ENCODE measurements at regions not wholly inside any gene's neighbourhood (a gene's known extent, or its start where the extent isn't known, plus 50 kb on each side); places are given as distances from the start of the nearest gene placed in this dataset.

GRCh38 chr6:4682431-4683097 is 93.6 kb upstream of the CDYL start:
- H3K36me3 ChIP-seq (ENCODE audit: control insufficient read depth in 1 of 2, insufficient read depth in 2 of 2, low read length in 1 of 2), result no peaks in the 10 kb centered on the region
- no peaks in the 10 kb centered on the region for H3K27me3 ChIP-seq (ENCODE audit: control insufficient read depth in 1 of 2, insufficient read depth in 2 of 2, low read length in 1 of 2)
- DNase-seq (no peak), ATAC-seq (ENCODE audit: low FRiP score) (no peak)
- no peak overlapping the region for H3K4me3 ChIP-seq (ENCODE audit: low read length in 2 of 2)
- H3K27ac ChIP-seq (ENCODE audit: low read depth in 1 of 2, low read length in 2 of 2), result no peak overlapping the region
- intact Hi-C loops (cut with DNase I), result no loop called here
- peaks cover 2% of the 10 kb centered on the region for H3K9me3 ChIP-seq (ENCODE audit: control insufficient read depth, low read length)
- H3K4me1 ChIP-seq (ENCODE audit: control insufficient read depth in 1 of 2, insufficient read depth in 2 of 2, low read length in 2 of 2), result no peaks in the 10 kb centered on the region
- 93% methylated on average over 10 of the region's 10 CpGs for WGBS, 2 donors

GRCh38 chr6:4678506-4679300 is 97.5 kb upstream of the CDYL start:
- no peaks in the 10 kb centered on the region for H3K36me3 ChIP-seq (ENCODE audit: control insufficient read depth in 1 of 2, insufficient read depth in 2 of 2, low read length in 1 of 2)
- H3K27me3 ChIP-seq (ENCODE audit: control insufficient read depth in 1 of 2, insufficient read depth in 2 of 2, low read length in 1 of 2), result no peaks in the 10 kb centered on the region
- ATAC-seq (ENCODE audit: low FRiP score), result no peak
- no peaks in the 10 kb centered on the region for H3K4me1 ChIP-seq (ENCODE audit: control insufficient read depth in 1 of 2, insufficient read depth in 2 of 2, low read length in 2 of 2)
- H3K4me3 ChIP-seq (ENCODE audit: low read length in 2 of 2), result no peak overlapping the region
- H3K27ac ChIP-seq (ENCODE audit: low read depth in 1 of 2, low read length in 2 of 2), result no peak overlapping the region
- intact Hi-C loops (cut with DNase I), result no loop called here
- DNase-seq, result no peak
- WGBS, 2 donors, result 86 to 91% methylated on average over 7 of the region's 7 CpGs
- peaks cover 2% of the 10 kb centered on the region for H3K9me3 ChIP-seq (ENCODE audit: control insufficient read depth, low read length)

GRCh38 chr6:4677751-4678065 is 98.5 kb upstream of the CDYL start:
- DNase-seq (no peak), ATAC-seq (ENCODE audit: low FRiP score) (no peak)
- H3K4me3 ChIP-seq (ENCODE audit: low read length in 2 of 2), result no peak overlapping the region
- H3K27me3 ChIP-seq (ENCODE audit: control insufficient read depth in 1 of 2, insufficient read depth in 2 of 2, low read length in 1 of 2), result no peaks in the 10 kb centered on the region
- no peaks in the 10 kb centered on the region for H3K9me3 ChIP-seq (ENCODE audit: control insufficient read depth, low read length)
- H3K36me3 ChIP-seq (ENCODE audit: control insufficient read depth in 1 of 2, insufficient read depth in 2 of 2, low read length in 1 of 2), result no peaks in the 10 kb centered on the region
- H3K4me1 ChIP-seq (ENCODE audit: control insufficient read depth in 1 of 2, insufficient read depth in 2 of 2, low read length in 2 of 2), result no peaks in the 10 kb centered on the region
- no peak overlapping the region for H3K27ac ChIP-seq (ENCODE audit: low read depth in 1 of 2, low read length in 2 of 2)
- WGBS, 2 donors, result 82 to 86% methylated on average over 4 of the region's 4 CpGs
- intact Hi-C loops (cut with DNase I), result no loop called here

- Histone ChIP-seq H3K9me3 (ENCODE audit: control insufficient read depth, low read length) (no peaks in the 10 kb centered on the region), H3K36me3 (ENCODE audit: control insufficient read depth in 1 of 2, insufficient read depth in 2 of 2, low read length in 1 of 2) (no peaks in the 10 kb centered on the region), H3K27me3 (ENCODE audit: control insufficient read depth in 1 of 2, insufficient read depth in 2 of 2, low read length in 1 of 2) (no peaks in the 10 kb centered on the region), H3K4me1 (ENCODE audit: control insufficient read depth in 1 of 2, insufficient read depth in 2 of 2, low read length in 2 of 2) (no peaks in the 10 kb centered on the region), H3K4me3 (ENCODE audit: low read length in 2 of 2) (no peak overlapping the region), H3K27ac (ENCODE audit: low read depth in 1 of 2, low read length in 2 of 2) (no peak overlapping the region)
- ATAC-seq (ENCODE audit: low FRiP score) (no peak), DNase-seq (no peak)
- intact Hi-C loops (cut with DNase I), result no loop called here
- 92 to 95% methylated on average over 11 of the region's 11 CpGs for WGBS, 2 donors
Observed at GRCh38 chr6:4677011-4677750, 99.0 kb upstream of the CDYL start.

GRCh38 chr6:4676016-4676415 is 100.2 kb upstream of the CDYL start:
- no peak for DNase-seq
- intact Hi-C loops (cut with DNase I), result no loop called here
- H3K36me3 ChIP-seq (ENCODE audit: control insufficient read depth in 1 of 2, insufficient read depth in 2 of 2, low read length in 1 of 2), result no peaks in the 10 kb centered on the region
- WGBS, 2 donors, result 88 to 91% methylated on average over 9 of the region's 9 CpGs
- H3K27me3 ChIP-seq (ENCODE audit: control insufficient read depth in 1 of 2, insufficient read depth in 2 of 2, low read length in 1 of 2), result no peaks in the 10 kb centered on the region
- no peaks in the 10 kb centered on the region for H3K9me3 ChIP-seq (ENCODE audit: control insufficient read depth, low read length)
- ATAC-seq (ENCODE audit: low FRiP score), result no peak
- no peak overlapping the region for H3K4me3 ChIP-seq (ENCODE audit: low read length in 2 of 2)
- no peak overlapping the region for H3K27ac ChIP-seq (ENCODE audit: low read depth in 1 of 2, low read length in 2 of 2)
- H3K4me1 ChIP-seq (ENCODE audit: control insufficient read depth in 1 of 2, insufficient read depth in 2 of 2, low read length in 2 of 2), result no peaks in the 10 kb centered on the region

- intact Hi-C loops (cut with DNase I), result no loop called here
- 73 to 75% methylated on average over 6 of the region's 6 CpGs for WGBS, 2 donors
Observed at GRCh38 chr6:4675121-4675520, 101.1 kb upstream of the CDYL start.

GRCh38 chr6:4673861-4674260 is 102.3 kb upstream of the CDYL start:
- H3K4me1 ChIP-seq (ENCODE audit: control insufficient read depth in 1 of 2, insufficient read depth in 2 of 2, low read length in 2 of 2), result no peaks in the 10 kb centered on the region
- WGBS, 2 donors, result 78 to 94% methylated on average over 3 of the region's 3 CpGs
- no peaks in the 10 kb centered on the region for H3K36me3 ChIP-seq (ENCODE audit: control insufficient read depth in 1 of 2, insufficient read depth in 2 of 2, low read length in 1 of 2)
- H3K4me3 ChIP-seq (ENCODE audit: low read length in 2 of 2), result no peak overlapping the region
- ATAC-seq (ENCODE audit: low FRiP score) (no peak), DNase-seq (no peak)
- H3K9me3 ChIP-seq (ENCODE audit: control insufficient read depth, low read length), result no peaks in the 10 kb centered on the region
- intact Hi-C loops (cut with DNase I), result no loop called here
- H3K27ac ChIP-seq (ENCODE audit: low read depth in 1 of 2, low read length in 2 of 2), result no peak overlapping the region
- no peaks in the 10 kb centered on the region for H3K27me3 ChIP-seq (ENCODE audit: control insufficient read depth in 1 of 2, insufficient read depth in 2 of 2, low read length in 1 of 2)

More at GRCh38 chr6:4675121-4675520, 101.1 kb upstream of the CDYL start:
- Histone ChIP-seq H3K4me3 (ENCODE audit: low read length in 2 of 2) (no peak overlapping the region), H3K27ac (ENCODE audit: low read depth in 1 of 2, low read length in 2 of 2) (no peak overlapping the region), H3K27me3 (ENCODE audit: control insufficient read depth in 1 of 2, insufficient read depth in 2 of 2, low read length in 1 of 2) (no peaks in the 10 kb centered on the region), H3K4me1 (ENCODE audit: control insufficient read depth in 1 of 2, insufficient read depth in 2 of 2, low read length in 2 of 2) (no peaks in the 10 kb centered on the region), H3K9me3 (ENCODE audit: control insufficient read depth, low read length) (no peaks in the 10 kb centered on the region), H3K36me3 (ENCODE audit: control insufficient read depth in 1 of 2, insufficient read depth in 2 of 2, low read length in 1 of 2) (no peaks in the 10 kb centered on the region)
- DNase-seq (no peak), ATAC-seq (ENCODE audit: low FRiP score) (no peak)

GRCh38 chr6:4672772-4673171 is 103.4 kb upstream of the CDYL start:
- Histone ChIP-seq H3K36me3 (ENCODE audit: control insufficient read depth in 1 of 2, insufficient read depth in 2 of 2, low read length in 1 of 2) (no peaks in the 10 kb centered on the region), H3K4me1 (ENCODE audit: control insufficient read depth in 1 of 2, insufficient read depth in 2 of 2, low read length in 2 of 2) (no peaks in the 10 kb centered on the region), H3K27ac (ENCODE audit: low read depth in 1 of 2, low read length in 2 of 2) (peak overlapping the region in 1 of 2 donors; percentile 20), H3K27me3 (ENCODE audit: control insufficient read depth in 1 of 2, insufficient read depth in 2 of 2, low read length in 1 of 2) (no peaks in the 10 kb centered on the region), H3K9me3 (ENCODE audit: control insufficient read depth, low read length) (no peaks in the 10 kb centered on the region), H3K4me3 (ENCODE audit: low read length in 2 of 2) (no peak overlapping the region)
- intact Hi-C loops (cut with DNase I), result no loop called here
- 9 to 12% methylated on average over 3 of the region's 3 CpGs for WGBS, 2 donors
- no peak for ATAC-seq (ENCODE audit: low FRiP score)
- DNase-seq, result no peak
